ENCODE measurements at regions not wholly inside any gene's neighbourhood (a gene's known extent, or its start where the extent isn't known, plus 50 kb on each side); places are given as distances from the start of the nearest gene placed in this dataset.

DNA sequence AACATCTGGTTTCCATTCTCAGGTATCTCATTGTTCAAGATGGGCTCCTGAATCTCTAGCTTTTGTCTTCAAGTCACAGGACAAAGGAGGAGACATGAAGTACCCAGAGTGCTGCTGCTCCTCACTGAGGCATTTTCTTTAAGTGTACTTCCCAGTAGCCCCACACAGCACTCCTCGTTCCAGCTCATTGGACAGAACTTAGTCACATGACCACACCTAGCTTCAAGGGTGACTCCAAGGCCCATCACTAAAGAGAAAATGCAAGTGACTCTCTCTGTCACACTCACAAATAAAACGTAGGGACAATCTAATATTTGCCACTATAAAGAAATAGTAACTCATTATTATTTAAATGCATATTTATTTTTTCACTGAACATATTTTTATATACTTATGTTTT, 58.3 kb upstream of the NEUROD6 start:
- DNase-seq, result no peak

DNA sequence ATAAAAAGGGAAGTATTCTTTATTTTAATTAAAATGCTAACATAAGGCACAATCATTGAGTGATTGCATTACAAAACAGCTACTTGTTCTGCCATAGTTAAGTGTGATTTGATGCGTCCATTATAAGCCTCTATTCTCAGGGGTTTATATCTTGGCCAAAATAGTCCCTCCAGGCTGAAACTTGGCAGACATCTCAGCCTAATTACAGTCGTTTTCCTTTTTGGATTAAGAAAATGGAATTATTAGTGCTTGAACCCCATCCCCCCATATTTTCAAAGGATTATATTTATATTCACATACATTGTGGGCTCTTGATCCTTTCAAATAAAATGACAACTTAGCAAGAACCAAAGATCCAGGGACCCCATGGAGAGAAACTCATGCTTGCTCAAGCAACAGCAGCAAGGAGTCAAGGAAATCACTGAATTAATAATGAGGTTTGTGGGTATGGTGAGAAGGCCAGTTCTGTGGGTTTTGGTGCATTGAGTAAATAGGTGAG, 66.7 kb upstream of the NEUROD6 start:
- DNase-seq, result no peak

DNA sequence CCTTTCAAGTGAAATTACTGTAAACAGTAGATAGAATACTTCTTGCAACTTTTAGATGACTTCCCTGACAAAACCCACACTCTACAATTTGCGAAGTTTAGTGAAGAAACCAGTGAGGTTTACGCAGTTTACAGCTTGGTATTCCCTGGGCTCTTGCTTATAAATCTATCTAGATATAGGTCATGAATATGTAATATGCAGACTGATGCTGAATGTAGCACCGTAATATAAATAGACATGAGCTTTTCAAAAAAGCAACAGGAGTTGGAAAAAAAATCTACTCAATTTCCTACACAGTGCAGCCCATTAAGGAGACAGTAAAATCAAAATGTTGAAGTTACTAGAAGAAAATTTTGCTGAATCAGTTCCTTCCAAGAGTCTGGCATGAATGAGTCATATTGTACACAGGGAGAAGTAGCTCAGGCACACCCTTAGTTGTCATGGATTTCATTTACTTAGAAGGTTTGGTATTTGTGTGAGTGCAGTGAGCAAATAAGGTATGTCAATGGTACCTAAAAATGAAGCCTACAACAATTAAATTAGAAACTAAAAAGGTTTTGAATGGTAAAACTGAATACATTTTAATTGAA, 67.7 kb upstream of the NEUROD6 start:
- no peak for DNase-seq

DNA sequence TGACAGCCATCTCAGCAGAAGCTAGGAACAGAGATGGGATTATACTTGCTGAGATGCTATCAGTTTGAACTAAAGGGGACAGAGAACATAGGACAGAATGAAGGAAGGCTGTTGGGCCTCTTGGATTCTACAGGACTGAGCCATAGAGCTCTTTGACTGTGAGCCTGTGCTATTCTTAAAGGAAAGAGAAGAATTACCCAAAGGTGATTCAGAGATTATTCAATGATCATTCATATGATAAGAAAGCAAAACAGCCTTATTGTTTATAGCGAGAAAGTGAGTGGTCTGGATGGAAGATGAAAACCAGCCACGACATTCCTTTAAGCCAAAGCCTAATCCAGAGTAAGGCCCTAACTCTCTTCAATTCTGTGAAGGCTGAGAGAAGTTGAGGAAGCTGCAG, 69.7 kb upstream of the NEUROD6 start:
- DNase-seq, result no peak

DNA sequence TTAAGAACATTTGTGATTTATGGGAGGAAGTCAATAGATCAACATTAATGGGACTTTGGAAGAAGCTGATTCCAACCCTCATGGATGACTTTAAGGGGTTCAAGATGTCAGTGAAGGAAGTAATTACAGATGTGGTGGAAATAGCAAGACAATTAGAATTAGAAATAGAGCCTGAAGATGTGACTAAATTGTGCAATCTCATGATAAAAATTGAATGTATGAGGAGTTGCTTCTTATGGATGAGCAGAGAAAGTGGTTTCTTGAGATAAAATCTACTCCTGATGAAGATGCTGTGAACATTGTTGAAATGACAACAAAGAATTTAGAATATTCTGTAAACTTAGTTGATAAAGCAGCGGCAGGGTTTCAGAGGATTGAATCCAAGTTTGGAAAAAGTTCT, 70.9 kb upstream of the NEUROD6 start:
- no peak for DNase-seq

DNA sequence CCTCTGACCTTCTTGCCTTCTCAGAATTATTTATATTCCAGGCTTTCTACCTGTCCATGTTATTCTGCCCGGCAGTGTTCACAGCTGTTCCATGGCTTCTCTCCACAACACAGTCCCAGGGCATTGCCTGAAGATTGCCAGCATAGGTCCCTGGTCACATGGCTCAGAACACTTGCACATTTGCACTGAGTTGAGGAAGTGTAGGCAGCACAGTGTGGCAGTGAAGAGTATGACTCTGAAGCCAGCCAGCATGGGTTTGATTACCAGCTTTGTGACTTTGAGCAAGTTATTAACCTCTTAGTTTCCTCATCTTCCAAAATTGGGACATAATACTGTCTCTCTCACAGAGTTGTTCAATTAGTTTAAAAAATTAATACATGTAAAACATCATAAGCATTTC, 73.2 kb upstream of the NEUROD6 start:
- no peak for DNase-seq

DNA sequence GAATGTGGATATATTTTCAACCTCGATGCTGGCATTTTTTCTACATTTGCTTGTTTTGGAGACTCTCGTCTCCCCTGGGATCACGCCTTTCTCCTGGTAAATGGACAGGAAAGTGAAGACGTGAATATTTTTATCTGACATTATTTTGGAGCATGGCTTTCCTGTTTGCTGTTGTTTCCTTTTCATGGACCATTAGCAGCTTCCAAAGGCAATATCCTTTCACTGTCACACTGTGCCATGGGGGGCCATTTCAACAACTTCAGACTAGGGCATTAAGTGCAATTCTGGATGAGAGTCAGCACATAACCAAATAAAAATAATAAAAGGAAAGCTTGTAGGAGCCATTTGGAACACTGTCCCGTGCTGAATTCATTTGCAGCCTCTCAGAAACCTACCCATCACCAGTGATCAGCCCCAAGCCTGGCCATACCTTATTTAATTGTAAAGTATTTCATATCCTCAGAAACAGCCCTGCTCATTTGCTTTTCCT, 75.9 kb upstream of the NEUROD6 start:
- DNase-seq, result no peak

DNA sequence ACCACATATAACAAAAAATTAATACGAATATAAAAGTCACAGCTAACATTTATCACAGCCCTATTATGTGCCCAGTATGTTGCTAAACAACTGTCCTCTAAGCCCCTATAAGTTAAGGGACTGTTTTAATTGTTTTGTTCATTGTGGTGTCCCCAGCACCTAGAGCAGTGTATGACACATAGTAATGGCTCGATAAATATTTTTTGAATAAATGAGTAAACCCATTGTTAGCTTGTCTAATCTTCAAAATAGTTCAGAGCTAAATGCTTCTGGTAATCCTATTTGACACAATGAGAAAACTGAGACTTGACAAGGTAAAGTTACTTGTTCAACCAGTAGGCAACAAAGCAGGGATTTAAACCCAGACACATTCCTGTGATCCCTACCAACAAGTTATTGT, 78.4 kb upstream of the NEUROD6 start:
- no peak for DNase-seq

DNA sequence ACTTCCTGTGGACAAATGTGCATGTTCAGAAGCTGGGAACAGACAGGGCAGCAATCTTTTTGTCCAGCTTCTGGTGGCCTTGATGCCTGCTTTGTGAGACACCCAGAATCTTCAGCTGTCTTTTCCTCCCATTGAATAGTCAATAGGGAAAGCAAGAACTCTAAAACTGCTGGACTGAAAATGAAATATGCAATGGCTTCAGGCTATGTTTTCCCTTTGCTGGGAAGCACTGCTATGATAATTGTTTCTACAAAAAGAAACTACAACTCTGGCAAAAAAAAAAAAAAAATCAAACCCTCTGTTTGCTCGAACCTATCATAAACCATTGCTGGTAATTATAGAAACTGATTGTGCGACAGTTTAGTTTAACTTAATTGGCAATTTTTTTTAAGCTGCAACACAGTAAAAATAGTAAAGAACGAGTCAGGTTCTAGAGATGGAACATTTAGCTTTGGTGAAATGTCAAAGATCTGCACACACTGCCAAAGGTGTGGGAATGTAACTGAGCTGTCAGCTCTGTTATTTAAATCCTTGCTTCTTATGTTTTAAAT, 79.1 kb upstream of the NEUROD6 start:
- DNase-seq, result no peak

DNA sequence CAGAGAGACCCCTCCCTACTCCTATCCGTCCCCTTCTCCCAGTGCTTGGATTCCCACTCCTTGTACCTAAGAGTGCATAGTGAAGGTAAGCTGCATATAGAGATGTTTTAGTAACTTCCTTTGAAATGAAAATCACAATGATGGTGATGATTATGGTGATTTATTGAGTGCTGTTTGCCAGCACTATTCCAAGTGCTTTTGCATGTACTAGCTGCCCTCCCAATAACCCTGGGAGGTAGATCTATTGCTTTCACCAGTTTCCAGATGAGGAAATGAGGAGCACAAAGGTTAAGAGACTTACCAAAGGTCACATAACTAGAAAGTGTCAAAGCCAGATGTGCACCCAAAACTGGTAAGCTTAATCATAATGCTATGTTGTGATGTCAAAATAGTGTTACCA, 80.4 kb upstream of the NEUROD6 start:
- DNase-seq, result no peak

DNA sequence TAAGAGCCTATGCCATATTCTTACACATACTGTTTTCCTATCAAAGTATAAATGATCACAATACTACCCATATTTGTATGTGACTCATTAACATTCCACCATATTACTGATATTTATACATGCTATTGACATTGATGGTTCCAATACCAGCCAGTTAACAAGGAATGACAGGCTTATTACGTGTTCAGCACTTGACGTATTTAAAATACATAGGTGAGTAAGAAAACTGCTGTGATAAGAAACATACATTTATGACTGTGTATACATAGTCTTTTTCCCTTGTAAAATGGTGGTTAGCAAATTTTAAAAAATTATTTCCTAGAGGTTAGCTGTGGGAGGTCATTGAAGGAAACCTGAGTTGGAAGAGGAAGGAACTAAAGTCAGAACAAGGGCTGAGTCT, 81.1 kb upstream of the NEUROD6 start:
- DNase-seq, result no peak

DNA sequence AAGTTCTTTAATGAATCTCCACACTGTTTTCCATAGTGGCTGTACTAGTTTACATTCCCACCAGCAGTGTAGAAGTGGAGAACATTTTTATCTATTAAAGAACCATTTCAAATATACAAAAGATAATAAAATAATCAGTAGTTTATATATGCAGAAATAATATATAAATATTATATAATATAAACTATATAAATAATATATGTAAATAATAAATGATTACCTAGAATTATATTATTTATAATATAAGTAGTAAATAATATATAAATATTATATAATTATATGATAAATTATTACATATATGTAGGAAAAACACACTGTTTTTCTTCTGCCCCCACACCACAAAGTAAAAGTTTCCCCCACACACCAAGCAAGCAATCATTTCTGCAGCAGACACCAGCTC, 83.5 kb upstream of the NEUROD6 start:
- DNase-seq, result no peak

DNA sequence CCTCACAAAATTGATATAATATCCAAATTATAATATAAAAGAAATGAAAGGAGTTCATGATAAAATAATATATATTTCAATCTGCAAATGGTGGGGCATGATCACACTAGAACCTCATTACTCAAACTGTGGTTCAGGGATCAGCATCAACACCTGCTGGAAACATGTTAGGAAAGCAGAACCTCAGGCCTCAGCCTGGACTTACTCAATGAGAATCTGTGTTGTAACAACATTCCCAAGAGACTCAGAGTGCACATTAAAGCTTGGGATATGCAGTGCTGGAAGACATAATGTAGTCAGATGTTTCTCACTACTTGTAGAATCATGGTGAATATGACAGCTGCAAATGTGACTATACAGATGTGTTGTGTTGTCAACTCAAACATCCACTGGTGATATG, 81.7 kb upstream of the ITPRID1 start:
- DNase-seq, result no peak

DNA sequence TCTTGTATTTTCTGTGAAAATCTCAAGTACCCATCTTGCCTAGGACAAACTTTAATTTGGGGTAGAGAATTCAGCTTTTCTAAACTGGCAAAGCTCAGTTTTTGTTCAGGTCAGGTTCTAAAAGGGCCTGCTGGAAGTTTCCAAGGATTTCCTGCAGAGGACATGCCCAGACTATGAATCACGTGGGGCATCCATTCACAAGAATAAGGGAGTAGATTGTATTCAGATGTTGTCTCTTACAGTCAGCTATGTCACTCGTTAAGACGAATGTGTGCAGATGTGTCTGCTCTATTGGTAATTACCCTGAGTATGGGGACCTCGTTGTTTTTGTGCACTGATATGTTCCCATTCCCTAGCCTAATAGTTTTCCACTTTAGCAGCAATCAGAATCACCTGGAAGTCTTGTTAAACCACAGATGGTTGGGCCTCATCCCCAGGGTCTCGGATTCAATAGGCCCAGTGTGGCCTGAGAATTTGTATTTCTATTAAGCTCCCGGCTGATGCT, 81.0 kb upstream of the ITPRID1 start:
- no peak for DNase-seq

DNA sequence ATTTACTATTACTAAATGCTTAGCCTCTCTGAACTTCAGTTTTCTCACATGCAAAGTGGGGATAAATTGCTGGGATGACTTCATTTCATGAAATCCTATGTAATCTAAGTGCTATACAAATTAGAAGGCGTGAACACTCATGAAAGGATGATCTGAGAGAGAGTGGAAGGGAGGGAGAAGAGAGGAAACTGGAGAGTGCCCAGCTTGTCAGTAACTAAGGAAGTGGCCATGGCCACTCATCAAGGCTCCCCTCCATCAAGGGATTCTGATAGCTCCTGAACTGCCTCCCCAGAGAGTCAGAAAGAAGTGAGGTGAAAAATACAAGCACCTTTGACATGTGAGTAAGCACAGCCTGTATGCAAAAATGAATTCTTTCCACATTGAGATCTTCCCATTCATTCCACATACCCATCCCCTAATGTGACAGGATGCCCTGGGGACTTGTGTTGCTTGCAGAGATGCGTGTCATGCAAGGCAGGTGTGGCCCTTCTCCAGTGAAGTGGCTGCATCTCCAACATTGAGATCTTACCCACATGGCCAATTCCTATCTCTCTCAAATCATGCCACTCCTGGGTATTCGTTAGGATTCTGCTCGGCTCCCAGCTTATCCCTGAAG, 76.5 kb upstream of the ITPRID1 start:
- no peak for DNase-seq

DNA sequence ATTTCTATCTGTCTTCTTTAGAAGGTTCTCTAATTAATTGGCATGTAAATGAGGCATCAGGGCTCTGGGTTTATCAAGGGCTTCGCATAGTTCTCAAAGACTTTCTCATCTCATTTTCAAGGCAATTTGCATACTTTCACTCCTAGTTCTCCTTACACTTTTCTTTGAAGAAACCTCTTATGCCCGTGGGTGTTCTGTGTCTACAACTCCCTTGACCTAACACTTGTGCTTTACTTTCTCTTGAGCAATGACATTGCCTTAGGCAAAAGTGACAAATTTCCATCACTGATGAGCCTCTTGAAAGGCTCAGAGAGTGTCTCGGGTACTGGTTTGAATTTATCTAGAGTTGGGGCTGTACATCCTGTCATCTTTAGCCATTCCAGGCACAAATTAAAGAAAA, 74.7 kb upstream of the ITPRID1 start:
- no peak for DNase-seq

DNA sequence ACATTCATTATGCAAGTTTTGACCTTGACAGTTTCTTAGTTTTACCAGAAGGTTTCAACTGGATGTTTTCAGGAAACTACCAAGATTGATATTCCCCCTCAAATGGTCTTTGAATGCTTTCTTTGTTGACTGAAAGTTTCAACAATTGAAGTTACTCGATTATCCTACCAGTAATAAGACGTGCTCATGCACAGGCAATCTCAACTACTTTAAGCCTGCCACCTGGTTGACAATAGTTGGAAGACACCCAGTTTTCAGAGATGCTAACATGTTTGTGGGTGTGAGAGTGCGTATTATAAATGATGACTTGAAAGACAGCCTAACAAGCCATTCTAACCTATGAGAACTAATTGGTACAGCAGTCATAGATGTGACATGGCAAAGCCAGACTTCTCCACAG, 73.4 kb upstream of the ITPRID1 start:
- no peak for DNase-seq

DNA sequence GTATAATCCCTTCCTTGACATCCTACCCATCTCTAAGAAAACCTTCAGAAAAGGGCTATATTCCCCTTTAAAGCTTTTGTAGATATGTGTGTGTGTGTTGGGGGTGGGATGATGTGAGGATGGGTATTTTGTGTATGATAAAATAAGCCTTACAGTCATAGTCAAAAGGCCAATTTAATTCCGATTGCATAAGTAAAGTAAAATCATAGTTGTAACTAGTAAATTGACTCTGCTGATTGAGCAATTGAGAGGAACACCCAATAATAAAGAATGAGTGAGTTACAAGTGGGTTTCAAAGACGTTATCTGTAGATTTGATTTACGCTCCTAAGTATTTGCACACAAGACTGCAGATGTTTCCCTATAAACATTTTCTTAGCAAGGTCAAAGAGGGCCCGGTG, 71.3 kb upstream of the ITPRID1 start:
- no peak for DNase-seq

DNA sequence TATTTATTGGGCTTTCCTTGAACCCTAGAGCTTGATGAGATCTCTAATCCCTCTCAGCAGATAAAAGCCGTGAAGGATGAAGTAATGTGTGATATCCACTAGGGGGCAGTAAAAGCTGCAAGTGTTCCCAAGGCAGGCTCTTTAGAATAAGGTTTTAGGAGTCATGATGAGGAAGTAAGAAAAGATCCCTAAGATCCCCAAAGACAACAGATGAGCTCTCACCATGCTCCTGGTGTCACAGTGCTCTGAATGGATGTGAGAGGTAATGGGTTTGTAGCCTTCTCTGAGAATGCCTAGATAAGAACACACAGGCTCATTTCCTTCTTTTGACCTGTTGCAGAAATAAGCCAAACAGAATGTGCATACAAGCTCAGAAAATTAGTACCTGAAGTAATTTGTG, 70.4 kb upstream of the ITPRID1 start:
- DNase-seq, result peak; percentile 7

DNA sequence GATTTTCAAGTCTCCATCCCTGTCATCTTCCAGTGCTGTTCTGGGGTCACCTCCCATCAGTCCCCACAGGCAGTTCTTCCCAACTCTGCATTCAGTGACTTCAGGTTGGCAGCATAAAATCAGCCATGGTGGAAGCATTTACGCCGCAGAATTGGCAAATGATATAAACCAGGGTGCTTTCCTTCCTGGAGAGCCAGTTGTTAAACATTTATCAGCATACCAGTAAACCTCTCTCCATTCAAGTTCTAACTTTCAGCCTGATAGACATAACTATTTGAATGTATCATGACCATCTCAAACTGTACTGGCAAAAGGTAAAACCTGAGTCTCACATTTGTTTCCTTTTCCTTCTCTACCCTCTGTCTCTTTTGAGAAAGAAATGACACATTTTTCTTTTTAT, 69.7 kb upstream of the ITPRID1 start:
- DNase-seq, result no peak

DNA sequence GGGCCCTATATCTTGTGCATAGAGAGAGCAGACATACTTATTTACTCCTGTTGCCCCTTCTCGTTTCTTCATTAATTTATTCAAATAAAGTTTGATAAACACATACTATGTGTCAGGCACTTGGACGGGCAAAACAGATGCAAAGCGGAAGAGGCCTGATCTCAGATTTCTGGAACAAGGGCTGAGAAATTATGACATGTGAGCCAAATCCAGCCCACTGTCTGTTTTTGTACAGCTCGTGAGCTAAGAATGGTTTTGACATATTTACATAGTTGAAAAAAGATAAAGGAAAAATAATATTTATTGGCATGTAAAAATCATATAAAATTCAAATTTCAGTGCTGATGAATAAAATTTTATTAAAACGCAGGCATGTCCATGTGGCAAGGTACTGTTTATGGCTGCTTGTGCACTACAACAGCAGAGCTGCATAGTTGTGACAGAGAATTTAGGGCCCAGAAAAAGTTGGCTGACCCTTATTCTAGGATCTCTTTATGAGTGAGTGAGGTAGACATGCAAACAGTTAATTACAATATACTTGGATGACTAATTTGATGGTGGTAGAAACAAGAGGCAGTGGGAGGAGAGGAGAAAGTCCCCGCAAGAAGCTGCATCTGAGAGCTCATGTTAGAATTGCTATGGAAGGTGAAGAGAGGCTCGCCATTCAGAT, 68.1 kb upstream of the ITPRID1 start:
- no peak for DNase-seq

DNA sequence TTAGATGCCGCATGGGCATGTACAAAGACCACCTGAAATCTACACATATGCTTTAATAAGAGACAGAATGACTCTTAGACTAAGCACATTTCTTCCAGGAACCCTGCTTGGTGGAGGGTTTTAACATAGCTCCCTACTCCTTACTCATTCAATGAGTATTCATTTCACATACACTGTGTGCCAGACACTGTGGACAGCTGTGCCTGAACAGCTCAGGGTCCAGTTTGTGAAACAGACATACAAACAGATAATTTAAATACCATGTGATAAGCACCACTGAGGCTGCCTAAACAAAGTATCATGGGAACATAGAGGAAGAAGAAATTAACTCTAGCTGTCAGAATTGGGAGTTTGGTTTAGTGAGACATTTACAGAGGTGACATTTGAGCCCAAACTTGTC, 65.2 kb upstream of the ITPRID1 start:
- no peak for DNase-seq

DNA sequence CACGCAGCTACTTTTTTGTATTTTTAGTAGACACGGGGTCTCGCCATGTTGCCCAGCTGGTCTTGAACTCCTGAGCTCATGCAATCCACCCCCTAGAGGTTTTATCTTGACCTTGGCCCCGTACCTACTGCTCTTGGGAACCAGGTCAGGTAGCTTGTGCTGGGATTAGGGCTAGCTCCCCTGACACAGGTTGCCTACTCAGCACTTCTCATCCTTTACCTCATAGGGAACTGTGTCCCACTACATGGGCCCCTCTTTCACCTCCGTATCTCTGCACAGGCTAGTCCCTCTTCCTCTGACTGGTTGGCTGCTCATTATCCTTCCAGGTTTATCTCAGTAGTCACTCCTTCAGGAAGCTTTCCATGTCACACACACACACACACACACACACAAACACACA, 58.0 kb upstream of the ITPRID1 start:
- DNase-seq, result no peak

Data from DMS79 treated with DMSO at 0.1 percent for 48 hours (cell line).